ENCODE measurements at regions not wholly inside any gene's neighbourhood (a gene's known extent, or its start where the extent isn't known, plus 50 kb on each side); places are given as distances from the start of the nearest gene placed in this dataset.

- H3K36me3 ChIP-seq: no peaks in the 10 kb centered on the region
- WGBS, 4 donors: 82 to 89% (median 86%) methylated on average over 9 of the region's 9 CpGs
- no peak overlapping the region for H3K4me3 ChIP-seq
Observed at GRCh38 chr12:82635263-82635662, 51.4 kb upstream of the TMTC2 start.

More at GRCh38 chr12:82635263-82635662, 51.4 kb upstream of the TMTC2 start:
- H3K27ac ChIP-seq: no peak overlapping the region
- intact Hi-C loops (cut with DNase I): no loop called here
- H3K27me3 ChIP-seq: no peaks in the 10 kb centered on the region
- no peak for DNase-seq
- ATAC-seq: no peak
- H3K9me3 ChIP-seq: peaks cover 0 to 16% (median 8%) of the 10 kb centered on the region in 12 donors
- no peak for TF ChIP-seq POLR2A (IDR thresholded peaks at IDR 0.05)
- TF ChIP-seq CTCF (IDR thresholded peaks at IDR 0.05): no peak
- H3K4me1 ChIP-seq: no peaks in the 10 kb centered on the region

All from heart left ventricle (tissue), 16 donors.